Prostate gland (tissue), 1 donor: ENCODE measurements at regions not wholly inside any gene's neighbourhood (a gene's known extent, or its start where the extent isn't known, plus 50 kb on each side); places are given as distances from the start of the nearest gene placed in this dataset.

Source experiments
- POLR2A ChIP-seq: fragments of 450-650 bp; IDR thresholded peaks from one replicate; pipeline ENCODE4 v1.6.1; 2016; ENCODE audit warnings: antibody characterized with exemption, mild to moderate bottlenecking
- POLR2AphosphoS5 ChIP-seq: sonication (generic); formaldehyde crosslinking; IDR thresholded peaks from one replicate; pipeline ENCODE4 v1.6.1; 2017; ENCODE audit warnings: antibody characterized with exemption

- no peak for TF ChIP-seq POLR2AphosphoS5
- no peak for TF ChIP-seq POLR2A
Observed at GRCh38 chr5:39740404-39740803, 315.6 kb upstream of the DAB2 start.
